ENCODE measurements at regions not wholly inside any gene's neighbourhood (a gene's known extent, or its start where the extent isn't known, plus 50 kb on each side); places are given as distances from the start of the nearest gene placed in this dataset.

GRCh38 chr2:206388698-206389097 is 54.6 kb upstream of the ADAM23 start:
- Histone ChIP-seq H3K9me3 (ENCODE audit: control insufficient read depth in 1 of 2, insufficient read depth in 1 of 2, low read depth in 1 of 2, low read length in 2 of 2) (no peaks in the 10 kb centered on the region), H3K9ac (ENCODE audit: low read length) (no peak overlapping the region), H3K9me2 (ENCODE audit: insufficient read depth) (no peaks in the 10 kb centered on the region), H3K4me2 (ENCODE audit: low read length) (no peak overlapping the region), H4K20me1 (ENCODE audit: insufficient read depth) (no peaks in the 10 kb centered on the region), H3K36me3 (ENCODE audit: control insufficient read depth in 1 of 2, insufficient read depth in 2 of 2, low read length in 2 of 2) (no peaks in the 10 kb centered on the region), H3K27ac (ENCODE audit: low read depth, low read length) (no peak overlapping the region), H2AFZ (ENCODE audit: low read depth, low read length, poor library complexity, severe bottlenecking) (no peak overlapping the region), H3K4me1 (ENCODE audit: control insufficient read depth in 1 of 2, insufficient read depth in 2 of 2, low read length in 2 of 2) (no peaks in the 10 kb centered on the region), H3K79me2 (ENCODE audit: insufficient read depth, low read length) (no peaks in the 10 kb centered on the region), H3K27me3 (ENCODE audit: insufficient read depth, low read length) (no peaks in the 10 kb centered on the region), H3K4me3 (replicated peaks in 1 of 2; ENCODE audit: low read depth in 1 of 2, low read length in 2 of 2) (no peak overlapping the region)
- intact Hi-C loops (cut with micrococcal nuclease) = no loop called here
- TF ChIP-seq CBX3 (IDR thresholded peaks at IDR 0.05; ENCODE audit: low read depth) (no peak), REST (IDR thresholded peaks at IDR 0.05; ENCODE audit: low read depth) (no peak), ZFX (IDR thresholded peaks at IDR 0.05) (no peak), POLR2AphosphoS5 (IDR thresholded peaks at IDR 0.05; ENCODE audit: low read depth, low read length) (no peak), ZBTB33 (IDR thresholded peaks at IDR 0.05; ENCODE audit: extremely low read depth, insufficient replicate concordance, low read length) (no peak), ATF3 (IDR thresholded peaks at IDR 0.05) (no peak), FOSL1 (IDR thresholded peaks at IDR 0.05; ENCODE audit: low read depth) (no peak), SIN3A (IDR thresholded peaks at IDR 0.05; ENCODE audit: low read depth) (no peak), ZNF274 (IDR thresholded peaks at IDR 0.05; ENCODE audit: low read depth, low read length) (no peak), EZH2phosphoT487 (IDR thresholded peaks at IDR 0.05; ENCODE audit: borderline replicate concordance) (no peak), MAX (IDR thresholded peaks at IDR 0.05) (no peak), YY1 (IDR thresholded peaks at IDR 0.05; ENCODE audit: extremely low read depth, insufficient replicate concordance, low read depth, low read length) (no peak), ELF1 (IDR thresholded peaks at IDR 0.05; ENCODE audit: borderline replicate concordance, low read depth) (no peak), CEBPB (IDR thresholded peaks at IDR 0.05; ENCODE audit: low read depth) (no peak), EGR1 (IDR thresholded peaks at IDR 0.05; ENCODE audit: low read depth) (no peak), JUND (IDR thresholded peaks at IDR 0.05) (no peak), RAD21 (IDR thresholded peaks at IDR 0.05; ENCODE audit: low read depth) (no peak), SP1 (IDR thresholded peaks at IDR 0.05; ENCODE audit: low read depth) (no peak), EZH2 (IDR thresholded peaks at IDR 0.05) (no peak), CTCF (IDR thresholded peaks at IDR 0.05 in 2 of 3, conservative IDR thresholded peaks at IDR 0.05 in 1 of 3; ENCODE audit: borderline replicate concordance in 1 of 3, insufficient read depth in 1 of 3, low read depth in 2 of 3, low read length in 2 of 3) (no peak)
- RAD21 ChIA-PET (ENCODE audit: low non-redundant PET in 1 of 2, low total read pairs in 2 of 2, uncharacterized antibody in 2 of 2, unreplicated experiment in 2 of 2) = no interaction called here
- CTCF ChIA-PET = interaction anchor here (1.0 kb wide), 1 partner anchor 129 kb away, joined by 3 read pairs; no protein-coding TSS in a partner anchor
- DNase-seq (ENCODE audit: low read depth, low spot score) = no peak
- ATAC-seq = no peak
- POLR2A ChIA-PET = no interaction called here
- no TSS peak for BruUV-seq (replicated peaks)

All from HCT116 (cell line).